ENCODE measurements at regions not wholly inside any gene's neighbourhood (a gene's known extent, or its start where the extent isn't known, plus 50 kb on each side); places are given as distances from the start of the nearest gene placed in this dataset.

DNA sequence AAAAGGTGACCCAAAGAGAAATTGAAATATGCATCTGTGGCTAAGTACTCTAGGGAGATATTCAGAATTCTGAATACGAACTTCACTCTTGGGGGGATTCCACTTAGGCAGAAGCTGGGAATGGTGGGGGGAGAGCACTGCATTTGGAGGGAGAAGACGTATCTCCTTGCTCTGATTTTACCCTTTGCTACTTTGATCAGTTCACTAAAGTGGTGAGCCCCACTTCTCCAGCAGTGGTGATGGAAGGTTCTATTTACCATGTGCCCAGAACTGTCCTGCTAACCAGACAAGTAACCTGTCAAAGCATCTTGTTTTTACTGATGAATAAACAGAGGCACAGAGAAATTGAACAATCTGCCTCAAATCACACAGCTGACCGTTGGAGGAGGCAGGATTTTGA, 483.4 kb downstream of the SIPA1L2 start:
- intact Hi-C loops (cut with DNase I; ENCODE audit: low total_unique reads), result no loop called here
- TF ChIP-seq POLR2AphosphoS5 (IDR thresholded peaks at IDR 0.05) (no peak), POLR2A (IDR thresholded peaks at IDR 0.05) (no peak)
- TF ChIP-seq, protein P1, sequence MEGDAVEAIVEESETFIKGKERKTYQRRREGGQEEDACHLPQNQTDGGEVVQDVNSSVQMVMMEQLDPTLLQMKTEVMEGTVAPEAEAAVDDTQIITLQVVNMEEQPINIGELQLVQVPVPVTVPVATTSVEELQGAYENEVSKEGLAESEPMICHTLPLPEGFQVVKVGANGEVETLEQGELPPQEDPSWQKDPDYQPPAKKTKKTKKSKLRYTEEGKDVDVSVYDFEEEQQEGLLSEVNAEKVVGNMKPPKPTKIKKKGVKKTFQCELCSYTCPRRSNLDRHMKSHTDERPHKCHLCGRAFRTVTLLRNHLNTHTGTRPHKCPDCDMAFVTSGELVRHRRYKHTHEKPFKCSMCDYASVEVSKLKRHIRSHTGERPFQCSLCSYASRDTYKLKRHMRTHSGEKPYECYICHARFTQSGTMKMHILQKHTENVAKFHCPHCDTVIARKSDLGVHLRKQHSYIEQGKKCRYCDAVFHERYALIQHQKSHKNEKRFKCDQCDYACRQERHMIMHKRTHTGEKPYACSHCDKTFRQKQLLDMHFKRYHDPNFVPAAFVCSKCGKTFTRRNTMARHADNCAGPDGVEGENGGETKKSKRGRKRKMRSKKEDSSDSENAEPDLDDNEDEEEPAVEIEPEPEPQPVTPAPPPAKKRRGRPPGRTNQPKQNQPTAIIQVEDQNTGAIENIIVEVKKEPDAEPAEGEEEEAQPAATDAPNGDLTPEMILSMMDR (IDR thresholded peaks at IDR 0.05 in 8 of 11, conservative IDR thresholded peaks at IDR 0.05 in 3 of 11), result no peak

DNA sequence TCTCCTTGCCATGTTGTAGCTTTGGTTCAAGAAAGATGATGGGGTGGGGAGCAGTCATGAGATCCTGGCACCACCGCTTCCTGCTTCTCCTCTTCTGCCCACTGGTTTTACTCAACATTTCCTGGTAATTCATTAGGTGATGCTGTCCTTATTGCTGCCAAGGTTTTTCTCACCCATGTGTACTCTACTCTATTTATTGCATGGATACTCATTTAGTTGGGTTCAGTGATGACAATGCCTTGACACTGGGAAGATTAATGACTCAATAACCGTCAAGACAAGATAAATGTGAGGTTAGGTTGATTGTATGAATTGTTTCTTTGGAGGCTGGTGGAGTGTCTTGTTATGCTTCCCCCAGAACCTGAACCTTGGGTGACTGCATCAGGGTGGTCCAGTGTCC, 484.2 kb downstream of the SIPA1L2 start:
- intact Hi-C loops (cut with DNase I; ENCODE audit: low total_unique reads), result no loop called here
- peaks cover 0 to 2% (median 0%) of the 10 kb centered on the region in 6 donors for H3K4me1 ChIP-seq
- H3K27me3 ChIP-seq (replicated peaks in 1 of 7), result no peaks in the 10 kb centered on the region
- H3K4me3 ChIP-seq, result no peak overlapping the region
- no peaks in the 10 kb centered on the region for H3K36me3 ChIP-seq
- TF ChIP-seq POLR2A (IDR thresholded peaks at IDR 0.05) (no peak), POLR2AphosphoS5 (IDR thresholded peaks at IDR 0.05) (no peak)
- TF ChIP-seq, protein P1 (IDR thresholded peaks at IDR 0.05 in 8 of 11, conservative IDR thresholded peaks at IDR 0.05 in 3 of 11), result no peak
- H3K27ac ChIP-seq, result no peak overlapping the region
- DNase-seq, result no peak
- peaks cover 0 to 5% (median under 1%) of the 10 kb centered on the region in 8 donors for H3K9me3 ChIP-seq
- WGBS, 5 donors, result 83 to 95% (median 92%) methylated on average over 2 of the region's 2 CpGs

More for the DNA sequence above, 483.4 kb downstream of the SIPA1L2 start:
- no peak overlapping the region for H3K27ac ChIP-seq
- H3K9me3 ChIP-seq, result no peaks in the 10 kb centered on the region
- WGBS, 5 donors, result 65 to 85% (median 74%) methylated on average over 3 of the region's 3 CpGs
- no peaks in the 10 kb centered on the region for H3K36me3 ChIP-seq
- H3K4me1 ChIP-seq, result peaks cover 0 to 5% (median 0%) of the 10 kb centered on the region in 6 donors
- DNase-seq, result no peak
- no peaks in the 10 kb centered on the region for H3K27me3 ChIP-seq (replicated peaks in 1 of 7)
- no peak overlapping the region for H3K4me3 ChIP-seq

DNA sequence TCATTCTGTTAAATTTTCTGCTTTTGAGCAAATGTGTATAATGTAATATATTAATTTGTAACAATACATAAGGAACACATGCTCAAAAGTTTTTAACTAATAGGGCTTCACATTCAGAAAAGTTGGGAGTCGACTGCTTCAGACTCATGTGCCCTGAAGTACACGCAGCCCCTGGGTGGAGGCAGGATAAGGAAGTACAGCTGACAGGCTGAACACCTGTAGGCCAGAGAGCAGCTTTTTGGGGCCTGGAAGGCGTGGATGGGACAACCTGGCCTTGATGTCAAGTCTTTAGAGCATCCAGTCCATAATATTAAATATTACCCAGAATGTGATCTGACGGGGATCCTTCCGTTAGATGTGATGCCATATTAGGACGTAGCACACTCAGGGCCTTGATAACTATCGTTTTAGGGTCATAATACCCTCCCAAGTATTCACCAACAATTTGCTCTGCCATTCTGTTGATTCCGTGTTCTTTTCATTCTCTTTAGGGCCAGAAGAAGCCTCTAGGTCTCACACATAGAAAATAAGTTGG, 485.2 kb downstream of the SIPA1L2 start:
- H3K27ac ChIP-seq, result no peak overlapping the region
- TF ChIP-seq POLR2AphosphoS5 (IDR thresholded peaks at IDR 0.05) (no peak), POLR2A (IDR thresholded peaks at IDR 0.05) (no peak)
- TF ChIP-seq, protein P1 (IDR thresholded peaks at IDR 0.05 in 8 of 11, conservative IDR thresholded peaks at IDR 0.05 in 3 of 11), result no peak
- no peak overlapping the region for H3K4me3 ChIP-seq
- DNase-seq, result no peak
- peaks cover 0 to 12% (median 7%) of the 10 kb centered on the region in 8 donors for H3K9me3 ChIP-seq
- no peaks in the 10 kb centered on the region for H3K36me3 ChIP-seq
- no peaks in the 10 kb centered on the region for H3K4me1 ChIP-seq
- WGBS, 5 donors, result 73 to 95% (median 85%) methylated on average over 8 of the region's 8 CpGs
- H3K27me3 ChIP-seq (replicated peaks in 1 of 7), result no peaks in the 10 kb centered on the region
- intact Hi-C loops (cut with DNase I; ENCODE audit: low total_unique reads), result no loop called here

DNA sequence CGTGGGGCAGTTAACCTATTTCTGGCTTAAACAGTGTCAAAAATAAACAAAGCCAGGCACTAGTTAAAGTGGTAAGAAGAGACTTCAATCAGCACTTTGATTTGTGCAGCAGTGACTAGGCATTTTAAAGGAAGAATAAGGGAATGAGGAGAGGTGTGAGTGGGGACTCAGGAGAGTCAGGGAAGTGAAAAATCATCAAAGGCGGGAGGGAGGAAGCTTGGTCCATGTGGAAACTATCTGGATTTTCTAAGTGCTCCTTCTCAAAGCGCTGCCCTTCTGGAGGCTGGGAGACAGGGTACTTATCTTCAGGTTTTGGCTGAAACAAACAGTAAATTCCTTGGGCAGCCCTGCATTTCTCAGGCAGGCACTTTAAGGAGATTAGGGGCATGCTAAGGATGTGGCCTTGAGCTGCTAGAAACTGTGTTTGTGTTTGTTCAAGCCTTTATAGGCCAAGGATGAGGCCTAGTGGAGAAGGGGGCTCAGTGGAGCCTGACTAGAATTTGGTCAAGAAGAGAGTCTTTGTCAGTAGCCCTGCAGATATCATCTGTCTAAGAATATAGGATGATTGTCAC, 486.5 kb downstream of the SIPA1L2 start:
- H3K27ac ChIP-seq, result no peak overlapping the region

More for the DNA sequence above, 486.5 kb downstream of the SIPA1L2 start:
- peaks cover 0 to 4% (median 0%) of the 10 kb centered on the region in 7 donors for H3K27me3 ChIP-seq (replicated peaks in 1 of 7)
- WGBS, 5 donors, result 79 to 93% (median 90%) methylated on average over 3 of the region's 3 CpGs
- peaks cover 0 to 12% (median 7%) of the 10 kb centered on the region in 8 donors for H3K9me3 ChIP-seq
- intact Hi-C loops (cut with DNase I; ENCODE audit: low total_unique reads), result no loop called here
- no peak overlapping the region for H3K4me3 ChIP-seq
- no peaks in the 10 kb centered on the region for H3K36me3 ChIP-seq
- TF ChIP-seq POLR2A (IDR thresholded peaks at IDR 0.05), result no peak
- TF ChIP-seq, protein P1 (IDR thresholded peaks at IDR 0.05 in 8 of 11, conservative IDR thresholded peaks at IDR 0.05 in 3 of 11), result no peak
- TF ChIP-seq POLR2AphosphoS5 (IDR thresholded peaks at IDR 0.05), result no peak
- no peak for DNase-seq
- no peaks in the 10 kb centered on the region for H3K4me1 ChIP-seq
